Astrocyte of the cerebellum (primary cell): ENCODE measurements at regions not wholly inside any gene's neighbourhood (a gene's known extent, or its start where the extent isn't known, plus 50 kb on each side); places are given as distances from the start of the nearest gene placed in this dataset.
"Not testable (repeated sequence)": the region's sequence is repeated elsewhere in the genome, so short reads cannot be mapped to it uniquely, and the experiment has no call there.

Source experiments
- DNase-seq: peaks from one replicate; pipeline ENCODE4 v3.0.0-alpha.2; 2011; ENCODE audit warnings: low read depth
- H3K4me3 ChIP-seq: 2 replicates; pipeline ENCODE4 v1.5.1; 2011; ENCODE audit warnings: mild to moderate bottlenecking, low read depth, low read length, moderate library complexity
- CTCF ChIP-seq: IDR thresholded peaks from 2 replicates; pipeline ENCODE4 v1.5.1; 2012; ENCODE audit warnings: low read length, low read depth, moderate library complexity, mild to moderate bottlenecking; ENCODE audit errors: missing control alignments
- in situ Hi-C: cut with HindIII; loops from 2 replicates; pipeline ENCODE4 v1.10.0; 2017; ENCODE audit warnings: low sequenced_read_pairs

- in situ Hi-C loops = no loop called here
Measured at GRCh38 chr2:63719052-63719451, 122.6 kb upstream of the UGP2 start.

GRCh38 chr2:63721082-63721424, 120.6 kb upstream of the UGP2 start:
- in situ Hi-C loops = no loop called here
- no peak for TF ChIP-seq CTCF
- no peak for DNase-seq
- no peak overlapping the region for H3K4me3 ChIP-seq

More at GRCh38 chr2:63719052-63719451, 122.6 kb upstream of the UGP2 start:
- no peak for TF ChIP-seq CTCF
- DNase-seq = no peak
- H3K4me3 ChIP-seq = no peak overlapping the region

- in situ Hi-C loops, H3K4me3 ChIP-seq, DNase-seq: not testable (repeated sequence)
Measured at GRCh38 chr2:63722284-63722683, 119.4 kb upstream of the UGP2 start.

GRCh38 chr2:63723709-63724108, 118.0 kb upstream of the UGP2 start:
- no peak overlapping the region for H3K4me3 ChIP-seq
- in situ Hi-C loops = no loop called here
- TF ChIP-seq CTCF = no peak
- no peak for DNase-seq

- in situ Hi-C loops, H3K4me3 ChIP-seq, DNase-seq: not testable (repeated sequence)
Measured at GRCh38 chr2:63725212-63725611, 116.5 kb upstream of the UGP2 start.

- in situ Hi-C loops = no loop called here
- no peak for DNase-seq
- no peak overlapping the region for H3K4me3 ChIP-seq
- TF ChIP-seq CTCF = no peak
Measured at GRCh38 chr2:63729362-63729761, 112.3 kb upstream of the UGP2 start.

- H3K4me3 ChIP-seq = no peak overlapping the region
- in situ Hi-C loops = no loop called here
- no peak for TF ChIP-seq CTCF
- DNase-seq = no peak
Measured at GRCh38 chr2:63729831-63730230, 111.9 kb upstream of the UGP2 start.

- H3K4me3 ChIP-seq = no peak overlapping the region
- TF ChIP-seq CTCF = no peak
- no peak for DNase-seq
- in situ Hi-C loops = no loop called here
Measured at GRCh38 chr2:63734510-63734909, 107.2 kb upstream of the UGP2 start.
